GM10248 (cell line): ENCODE measurements at regions not wholly inside any gene's neighbourhood (a gene's known extent, or its start where the extent isn't known, plus 50 kb on each side); places are given as distances from the start of the nearest gene placed in this dataset.

Source experiments
- CTCF ChIA-PET: fragments of 300-600 bp; sonication (Branson Sonifier 250); formaldehyde crosslinking; extraction: SDS; loops from one replicate; lab custom pipeline; 2021; ENCODE audit warnings: antibody characterized with exemption; lab: Yijun Ruan, JAX
- POLR2A ChIA-PET: fragments of 350-650 bp; sonication (Branson Sonifier 250); formaldehyde crosslinking; extraction: SDS; loops from one replicate; lab custom pipeline; 2020; ENCODE audit warnings: antibody characterized with exemption; lab: Yijun Ruan, JAX
- DNase-seq: peaks from one replicate; pipeline ENCODE4 v3.0.0; 2012; ENCODE audit errors: extremely low spot score
- TF ChIP-seq, protein P1 (sequence below): IDR thresholded peaks from 2 replicates; pipeline ENCODE4 v1.5.1; 2012; ENCODE audit warnings: mild to moderate bottlenecking, low read depth; ENCODE audit errors: extremely low read depth, missing control alignments, control extremely low read depth

DNA sequence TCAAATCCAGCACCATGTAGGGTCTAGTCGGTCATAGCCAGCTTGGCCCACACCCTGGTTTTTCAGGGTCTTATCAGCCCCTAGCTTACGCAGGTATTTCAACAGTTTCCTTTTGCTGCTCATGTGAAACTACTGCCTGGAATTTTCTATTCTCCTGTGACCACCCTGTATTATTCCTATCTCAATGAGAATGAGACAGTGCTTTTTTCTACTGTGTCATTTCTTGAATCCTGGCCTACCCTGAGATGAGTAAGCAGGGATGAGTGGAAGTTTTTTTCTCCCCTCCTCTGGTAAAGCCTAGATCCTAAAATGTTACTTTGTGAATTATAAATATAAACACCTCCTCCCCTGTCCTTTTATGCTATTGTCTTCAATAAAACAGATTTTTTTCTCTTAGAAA, 62.7 kb upstream of the ARID2 start:
- ChIA-PET CTCF (no interaction called here), POLR2A (no interaction called here)
- DNase-seq: no peak
- TF ChIP-seq, protein P1, sequence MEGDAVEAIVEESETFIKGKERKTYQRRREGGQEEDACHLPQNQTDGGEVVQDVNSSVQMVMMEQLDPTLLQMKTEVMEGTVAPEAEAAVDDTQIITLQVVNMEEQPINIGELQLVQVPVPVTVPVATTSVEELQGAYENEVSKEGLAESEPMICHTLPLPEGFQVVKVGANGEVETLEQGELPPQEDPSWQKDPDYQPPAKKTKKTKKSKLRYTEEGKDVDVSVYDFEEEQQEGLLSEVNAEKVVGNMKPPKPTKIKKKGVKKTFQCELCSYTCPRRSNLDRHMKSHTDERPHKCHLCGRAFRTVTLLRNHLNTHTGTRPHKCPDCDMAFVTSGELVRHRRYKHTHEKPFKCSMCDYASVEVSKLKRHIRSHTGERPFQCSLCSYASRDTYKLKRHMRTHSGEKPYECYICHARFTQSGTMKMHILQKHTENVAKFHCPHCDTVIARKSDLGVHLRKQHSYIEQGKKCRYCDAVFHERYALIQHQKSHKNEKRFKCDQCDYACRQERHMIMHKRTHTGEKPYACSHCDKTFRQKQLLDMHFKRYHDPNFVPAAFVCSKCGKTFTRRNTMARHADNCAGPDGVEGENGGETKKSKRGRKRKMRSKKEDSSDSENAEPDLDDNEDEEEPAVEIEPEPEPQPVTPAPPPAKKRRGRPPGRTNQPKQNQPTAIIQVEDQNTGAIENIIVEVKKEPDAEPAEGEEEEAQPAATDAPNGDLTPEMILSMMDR: no peak

DNA sequence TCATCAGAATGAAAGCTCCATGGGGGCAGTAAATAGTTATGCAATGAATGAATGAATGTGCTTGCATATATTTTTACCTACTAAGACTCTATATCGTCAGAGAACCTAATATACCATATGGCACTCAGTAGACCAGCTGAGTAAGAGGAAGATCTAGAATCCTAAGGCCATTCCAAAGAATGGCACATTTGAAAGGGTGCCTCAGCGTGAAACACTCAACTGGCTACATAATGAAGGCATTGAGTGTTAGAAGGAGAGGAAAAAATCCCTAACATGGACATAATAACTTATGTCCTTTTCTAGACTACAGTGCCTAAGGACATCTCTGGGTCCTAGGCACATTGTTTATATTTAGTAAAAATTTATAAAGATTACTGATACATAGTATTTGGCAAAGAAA, 61.7 kb upstream of the ARID2 start:
- CTCF ChIA-PET: interaction anchor here (1.1 to 1.9 kb wide), 3 partner anchors 12 to 124 kb away, joined by 4 to 8 read pairs (median 7); no protein-coding TSS in a partner anchor
- TF ChIP-seq, protein P1: no peak
- DNase-seq: no peak
- POLR2A ChIA-PET: no interaction called here

DNA sequence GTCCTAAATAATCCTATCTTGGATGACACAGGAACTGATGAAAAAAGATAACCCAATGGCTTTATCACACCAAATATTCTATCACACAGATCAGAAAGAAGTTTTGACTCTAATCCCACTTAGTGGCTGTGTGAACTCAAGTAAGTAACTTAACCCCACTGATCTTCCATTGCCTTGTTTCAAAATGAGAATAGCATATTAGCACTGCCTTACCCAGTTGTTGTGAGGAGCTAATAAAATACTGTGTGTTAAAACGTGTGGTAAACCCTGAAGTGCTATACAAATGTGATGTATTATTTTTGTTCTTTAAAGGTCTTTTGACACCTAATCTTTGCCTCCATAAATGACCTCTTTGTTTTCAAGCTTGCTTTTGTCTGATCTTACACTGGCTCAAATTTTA, 60.9 kb upstream of the ARID2 start:
- TF ChIP-seq, protein P1: no peak
- ChIA-PET CTCF (interaction anchor here (1.1 to 1.9 kb wide), 3 partner anchors 11 to 125 kb away, joined by 4 to 8 read pairs (median 7); no protein-coding TSS in a partner anchor), POLR2A (no interaction called here)
- no peak for DNase-seq

DNA sequence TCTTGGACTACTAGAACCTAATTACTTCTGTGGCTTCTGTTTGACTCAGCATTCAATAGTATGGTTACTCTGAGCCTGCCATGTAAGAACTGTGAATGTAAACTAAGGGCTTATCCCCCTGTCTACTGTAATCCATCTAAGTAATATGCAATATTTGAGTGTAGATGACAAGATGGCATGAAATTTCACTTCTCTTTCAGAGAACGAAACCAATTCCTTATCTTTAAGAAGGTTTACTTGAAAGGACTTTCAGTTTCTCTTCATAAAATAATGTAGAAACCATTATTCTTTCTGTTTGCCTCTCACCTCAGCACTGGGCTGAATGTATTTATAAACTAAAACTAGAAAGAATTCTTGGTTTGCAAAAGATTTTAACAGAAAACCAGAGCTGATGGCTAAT, 60.4 kb upstream of the ARID2 start:
- ChIA-PET CTCF (interaction anchor here (1.1 to 1.9 kb wide), 2 partner anchors 10 to 56 kb away, joined by 4 to 8 read pairs; no protein-coding TSS in a partner anchor), POLR2A (no interaction called here)
- TF ChIP-seq, protein P1: no peak
- peak; percentile 33 for DNase-seq

DNA sequence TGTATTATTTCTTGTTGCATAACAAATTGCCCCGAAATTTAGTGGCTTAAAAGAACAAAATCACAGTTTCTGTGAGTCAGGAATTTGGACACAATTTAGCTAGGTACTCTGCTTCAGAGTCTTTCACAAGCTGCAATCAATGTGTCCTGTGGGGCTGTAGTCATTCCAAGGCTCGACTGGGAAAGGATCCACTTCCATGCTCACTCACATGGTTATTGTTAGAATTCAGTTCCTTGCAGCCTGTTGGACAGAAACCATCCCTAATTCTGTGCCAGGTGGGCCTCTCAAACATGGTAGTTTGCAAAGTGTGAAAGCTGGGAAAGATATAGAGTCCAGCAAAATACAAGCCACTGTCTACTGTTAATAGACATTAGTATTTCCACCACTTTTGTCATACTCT, 59.7 kb upstream of the ARID2 start:
- POLR2A ChIA-PET: no interaction called here

DNA sequence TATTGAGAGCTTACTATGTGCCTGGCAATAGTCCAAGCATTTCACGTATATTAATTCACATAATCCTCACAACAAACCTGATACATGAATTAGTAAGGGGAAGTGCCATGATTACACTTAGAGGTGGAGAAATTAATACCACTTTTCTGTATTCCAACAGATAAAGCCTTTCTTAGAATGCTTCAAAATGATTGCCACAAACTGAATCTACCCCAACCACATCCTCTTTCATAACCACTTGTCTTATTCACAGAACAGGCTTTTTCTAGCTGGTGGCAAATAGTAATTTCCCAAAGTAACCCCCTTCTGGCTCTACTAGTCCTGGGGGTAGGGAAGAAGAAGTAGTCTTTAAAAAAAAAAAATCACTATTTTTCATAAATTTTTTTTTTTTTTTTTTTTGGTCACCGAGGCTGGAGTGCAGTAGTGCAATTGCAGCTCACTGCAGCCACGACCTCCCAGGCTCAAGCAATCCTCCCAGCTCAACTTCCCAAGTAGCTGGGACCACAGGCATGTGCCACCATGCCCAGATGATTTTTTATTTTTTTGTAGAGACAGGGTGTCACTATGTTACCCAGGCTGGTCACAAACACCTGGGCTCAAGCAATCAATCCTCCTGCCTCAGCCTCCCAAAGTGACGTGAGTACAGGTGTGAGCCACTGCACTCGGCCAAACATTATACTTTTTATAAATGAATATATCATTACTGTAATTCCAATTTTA, 59.0 kb upstream of the ARID2 start:
- DNase-seq: peak; percentile 18
- ChIA-PET POLR2A (interaction anchor here (0.7 kb wide), 1 partner anchor 58 kb away, joined by 3 read pairs; no protein-coding TSS in a partner anchor), CTCF (no interaction called here)
- TF ChIP-seq, protein P1: no peak

More for the DNA sequence above, 59.7 kb upstream of the ARID2 start:
- no peak for DNase-seq
- TF ChIP-seq, protein P1: no peak
- CTCF ChIA-PET: interaction anchor here (1.9 kb wide), 1 partner anchor 10 kb away, joined by 8 read pairs; no protein-coding TSS in a partner anchor
